ENCODE measurements at regions not wholly inside any gene's neighbourhood (a gene's known extent, or its start where the extent isn't known, plus 50 kb on each side); places are given as distances from the start of the nearest gene placed in this dataset.

DNA sequence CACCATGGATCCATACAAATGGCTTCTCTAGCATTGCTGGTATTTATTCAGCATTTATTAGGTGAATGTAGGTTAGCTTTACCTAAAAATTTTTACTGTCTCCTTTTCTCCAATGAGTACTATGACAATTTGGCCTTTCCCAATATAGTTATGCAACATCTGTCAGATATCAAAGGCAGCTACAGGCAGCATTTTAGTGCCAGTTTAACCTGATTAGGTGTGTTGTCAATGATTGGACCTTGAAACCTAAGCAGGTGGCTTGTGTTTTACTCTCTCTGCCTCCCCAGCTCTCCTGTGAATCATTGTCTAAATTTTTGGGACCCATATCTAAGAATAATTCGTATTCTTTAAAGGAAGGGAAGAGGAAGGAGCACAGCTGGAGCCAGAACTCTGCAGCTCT, 228.9 kb downstream of the KBTBD8 start (continued):
- TF ChIP-seq TAF7 (optimal IDR thresholded peaks at IDR 0.05; ENCODE audit: borderline replicate concordance, low read depth, low read length) (no peak), NRF1 (IDR thresholded peaks at IDR 0.05; ENCODE audit: low read depth, low read length) (no peak), CBX8 (IDR thresholded peaks at IDR 0.05; ENCODE audit: borderline replicate concordance, low read depth, low read length) (no peak)

Data from H1 (cell line).